IPS-NIHi7 (cell line): ENCODE measurements at regions not wholly inside any gene's neighbourhood (a gene's known extent, or its start where the extent isn't known, plus 50 kb on each side); places are given as distances from the start of the nearest gene placed in this dataset.
"Not testable (repeated sequence)": the region's sequence is repeated elsewhere in the genome, so short reads cannot be mapped to it uniquely, and the experiment has no call there.

ENCODE experiments used
- DNase-seq: peaks from one replicate; pipeline ENCODE4 v3.0.0; 2012; ENCODE audit warnings: mixed read lengths; ENCODE audit errors: extremely low spot score

DNA sequence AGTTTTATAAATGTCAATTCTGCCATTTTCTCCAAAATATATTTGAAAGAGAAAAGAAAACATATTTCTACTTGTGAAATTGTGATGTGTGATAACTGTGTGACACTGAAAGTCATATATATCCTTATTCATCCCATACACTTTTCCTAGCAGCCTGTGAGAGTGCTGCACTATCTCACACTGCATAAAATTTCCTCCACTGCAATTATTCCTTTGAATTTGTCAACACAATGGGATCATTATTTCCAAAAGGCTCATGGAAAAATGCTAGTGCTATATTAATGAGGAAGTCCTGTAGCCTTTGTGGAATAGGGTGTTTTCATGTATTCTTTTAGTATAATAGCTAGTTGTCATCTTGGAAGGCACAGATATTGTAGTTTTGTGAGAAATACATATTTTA, 504.1 kb downstream of the RPL10L start:
- DNase-seq = no peak

DNA sequence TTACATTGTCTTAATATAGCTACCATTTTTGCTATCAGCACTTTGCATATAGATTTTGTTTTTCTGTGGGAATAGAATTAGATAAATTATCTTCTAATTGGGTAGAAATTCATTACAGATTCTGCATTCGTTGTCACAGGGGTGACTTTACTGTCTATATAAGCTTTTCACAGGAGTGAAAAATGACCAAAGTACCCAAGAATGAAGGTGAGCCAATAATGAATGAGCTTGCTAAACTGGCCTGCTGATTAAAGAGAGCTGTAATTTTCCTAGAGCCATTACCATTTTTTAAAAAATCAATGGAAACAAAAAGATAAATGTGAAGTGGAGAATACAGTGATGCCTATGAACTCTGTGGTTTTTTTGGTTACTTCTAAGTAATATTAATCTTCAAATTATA, 504.6 kb downstream of the RPL10L start:
- no peak for DNase-seq

DNA sequence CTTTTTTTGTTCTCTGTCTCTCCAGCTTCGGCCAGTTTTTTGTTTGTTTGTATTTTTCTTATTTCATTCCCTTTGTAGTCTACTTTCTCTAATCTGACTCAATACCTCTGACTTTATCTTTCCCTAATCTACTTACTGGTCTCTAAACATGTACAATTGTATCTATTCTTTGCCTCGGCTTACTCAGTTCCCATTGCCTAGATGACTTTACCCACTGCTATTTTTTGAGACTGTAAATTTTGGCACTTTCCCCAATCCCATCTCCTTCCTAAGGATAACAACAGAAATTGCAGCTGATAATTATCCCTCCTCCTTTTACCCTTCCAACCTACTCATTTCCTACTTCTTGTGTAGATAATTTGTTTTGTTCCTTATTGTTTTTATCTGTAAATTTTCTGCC, 511.1 kb downstream of the RPL10L start:
- no peak for DNase-seq

DNA sequence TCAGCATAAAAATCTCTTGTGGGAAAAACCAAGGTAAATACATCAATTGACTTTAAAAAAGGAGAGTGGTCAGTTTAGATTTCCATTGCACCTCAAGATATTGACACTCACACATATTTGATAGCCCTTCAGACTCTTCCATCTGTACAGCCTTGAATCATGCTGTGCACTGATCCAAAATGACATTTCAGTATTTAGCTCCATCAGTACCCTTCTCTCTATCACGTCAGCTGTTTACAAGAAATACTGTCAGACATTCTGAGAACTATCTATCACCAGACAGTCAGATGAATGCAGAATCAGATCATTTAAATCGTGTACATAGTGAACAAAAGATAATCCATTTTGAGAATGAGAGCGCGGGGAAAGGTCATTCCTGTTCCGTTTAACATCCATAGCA, 511.9 kb downstream of the RPL10L start:
- no peak for DNase-seq

DNA sequence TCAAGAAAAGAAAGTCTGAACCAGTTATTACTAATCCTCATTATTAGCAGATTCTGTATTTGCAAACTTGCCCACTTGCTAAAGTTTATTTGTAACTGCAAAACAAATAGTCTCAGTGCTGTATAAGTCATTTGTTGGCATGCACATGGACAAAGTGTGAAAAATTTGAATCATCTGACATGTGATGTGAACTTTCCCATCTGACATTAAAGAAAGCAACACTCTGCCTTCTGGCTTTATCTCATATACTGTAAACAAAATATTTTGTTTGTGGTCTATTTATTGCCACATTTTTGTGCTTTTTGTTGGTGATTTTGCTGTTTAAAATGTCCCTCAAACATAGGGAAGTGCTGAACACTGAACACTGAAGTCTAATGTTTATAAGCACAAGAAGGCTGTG, 513.8 kb downstream of the RPL10L start:
- DNase-seq = no peak

DNA sequence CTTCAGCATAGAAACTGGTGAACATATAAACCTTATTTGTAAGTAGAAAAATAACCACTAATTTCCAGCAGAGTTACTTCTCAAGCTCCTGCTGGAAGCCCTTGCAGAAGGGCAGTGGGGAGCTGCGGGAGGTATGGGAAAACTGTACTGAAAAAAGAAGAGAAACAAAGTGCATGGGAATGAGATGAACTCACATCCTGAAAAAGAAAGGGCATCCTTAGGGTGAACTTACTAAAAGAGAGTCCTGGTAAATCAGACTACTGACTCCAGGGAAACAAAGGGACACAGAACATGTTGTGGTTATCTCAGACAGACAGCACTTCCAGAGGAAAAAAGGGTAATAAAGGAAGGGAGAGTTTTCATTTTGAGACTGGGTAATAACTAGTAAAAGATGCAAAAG, 515.1 kb downstream of the RPL10L start:
- DNase-seq = no peak

DNA sequence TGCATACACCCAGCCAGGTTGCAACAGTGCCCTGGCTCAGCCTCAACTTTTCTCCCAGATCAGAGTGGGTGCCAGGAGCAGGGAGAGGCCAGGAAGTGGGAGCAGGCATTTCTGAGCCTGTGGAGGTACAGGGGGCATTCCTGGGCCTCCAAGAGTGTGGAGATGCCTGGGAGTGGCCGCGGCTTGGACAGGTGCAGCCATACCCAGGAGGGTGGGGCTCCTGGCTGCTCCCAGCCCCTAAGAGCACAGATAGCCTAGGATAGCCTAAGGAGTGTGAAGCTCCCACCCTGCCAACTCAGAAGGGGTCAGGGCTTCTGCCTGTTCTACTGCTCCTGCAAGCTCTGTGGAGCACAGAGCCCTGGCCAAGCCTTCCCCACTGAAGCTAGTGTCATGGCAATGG, 543.4 kb downstream of the RPL10L start:
- no peak for DNase-seq

DNA sequence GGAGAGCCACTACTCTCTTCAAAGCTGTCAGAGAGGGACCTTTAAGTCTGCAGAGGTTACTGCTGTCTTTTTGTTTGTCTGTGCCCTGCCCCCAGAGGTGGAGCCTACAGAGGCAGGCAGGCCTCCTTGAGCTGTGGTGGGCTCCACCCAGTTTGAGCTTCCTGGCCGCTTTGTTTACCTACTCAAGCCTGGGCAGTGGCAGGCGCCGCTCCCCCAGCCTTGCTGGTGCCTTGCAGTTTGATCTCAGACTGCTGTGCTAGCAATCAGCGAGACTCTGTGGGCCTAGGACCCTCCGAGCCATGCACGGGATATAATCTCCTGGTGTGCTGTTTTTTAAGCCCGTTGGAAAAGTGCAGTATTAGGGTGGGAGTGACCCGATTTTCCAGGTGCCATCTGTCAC, 550.7 kb downstream of the RPL10L start:
- not testable (repeated sequence) for DNase-seq

DNA sequence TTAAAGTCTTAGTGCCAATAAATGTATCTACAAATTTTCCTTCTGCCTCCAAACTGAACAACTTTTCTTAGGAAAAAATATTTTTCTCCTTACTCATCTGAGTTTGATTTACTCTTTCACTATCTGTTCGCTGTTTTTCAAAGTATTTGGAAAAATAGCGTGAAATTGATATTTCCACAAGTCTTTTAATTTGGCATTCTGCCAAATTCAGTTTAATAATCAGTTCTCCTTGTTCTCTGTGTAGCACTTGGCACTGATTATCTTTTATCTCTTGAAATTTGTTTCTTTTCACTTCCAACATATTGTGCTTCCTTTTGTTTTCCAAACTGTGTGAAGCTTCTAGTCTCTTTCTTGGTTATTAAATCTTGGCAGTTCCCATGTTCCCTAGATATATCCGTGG, 559.8 kb downstream of the RPL10L start:
- DNase-seq = no peak

DNA sequence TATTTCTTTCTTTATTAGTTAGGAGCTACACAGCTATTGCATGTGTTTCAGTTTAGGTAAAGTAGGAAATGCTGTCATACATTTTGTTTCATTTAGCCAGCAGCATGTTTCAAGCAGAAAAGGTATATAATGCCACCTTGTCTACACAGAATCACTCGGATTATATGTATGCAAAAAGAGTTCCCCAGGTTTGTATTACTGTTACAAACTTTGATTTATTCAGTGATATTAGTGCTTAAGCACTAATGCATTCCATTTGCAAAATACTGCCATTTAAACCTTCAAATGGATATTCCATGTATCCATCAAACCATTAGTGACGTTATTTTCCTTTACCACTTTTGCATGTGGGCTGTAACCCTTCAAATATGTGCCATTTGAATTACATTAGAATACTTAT, 564.0 kb downstream of the RPL10L start:
- DNase-seq = no peak

DNA sequence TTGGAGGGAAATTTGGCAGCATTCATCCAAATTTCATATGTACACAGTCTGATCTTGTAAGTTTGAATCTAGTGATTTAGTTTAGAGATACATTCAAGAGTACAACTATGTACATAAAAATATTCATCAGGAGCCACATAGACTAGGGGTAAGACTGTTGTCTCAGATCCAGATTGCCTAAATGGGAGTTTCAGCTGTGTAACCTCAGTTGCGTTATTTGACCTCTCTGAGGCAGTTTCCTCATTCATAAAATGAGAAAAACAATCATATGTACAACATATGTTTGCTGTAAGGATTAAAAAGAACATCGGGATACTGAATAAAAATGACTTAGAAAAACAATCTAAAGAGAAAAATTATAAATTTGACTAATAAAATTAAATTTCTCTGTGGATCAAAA, 577.5 kb downstream of the RPL10L start:
- DNase-seq = no peak

DNA sequence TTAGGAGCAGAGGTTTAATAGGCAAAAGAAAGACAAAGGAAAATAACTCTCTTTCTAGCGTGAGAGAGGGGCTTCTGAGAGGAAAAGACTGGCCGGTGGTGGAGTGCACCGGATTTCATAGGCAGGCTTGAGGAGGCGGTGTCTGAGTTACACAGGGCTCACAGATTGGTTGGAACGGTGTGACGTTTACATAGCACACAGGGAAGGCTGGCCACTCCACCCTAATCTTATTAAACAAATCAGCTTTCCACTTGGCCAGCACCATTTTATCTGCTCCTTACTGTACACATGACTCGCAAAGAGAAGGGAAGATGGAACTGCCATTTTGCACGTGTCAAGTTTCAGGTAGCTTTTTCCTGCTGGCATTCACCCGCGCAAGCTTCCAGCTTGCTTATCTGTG, 587.7 kb downstream of the RPL10L start:
- no peak for DNase-seq

DNA sequence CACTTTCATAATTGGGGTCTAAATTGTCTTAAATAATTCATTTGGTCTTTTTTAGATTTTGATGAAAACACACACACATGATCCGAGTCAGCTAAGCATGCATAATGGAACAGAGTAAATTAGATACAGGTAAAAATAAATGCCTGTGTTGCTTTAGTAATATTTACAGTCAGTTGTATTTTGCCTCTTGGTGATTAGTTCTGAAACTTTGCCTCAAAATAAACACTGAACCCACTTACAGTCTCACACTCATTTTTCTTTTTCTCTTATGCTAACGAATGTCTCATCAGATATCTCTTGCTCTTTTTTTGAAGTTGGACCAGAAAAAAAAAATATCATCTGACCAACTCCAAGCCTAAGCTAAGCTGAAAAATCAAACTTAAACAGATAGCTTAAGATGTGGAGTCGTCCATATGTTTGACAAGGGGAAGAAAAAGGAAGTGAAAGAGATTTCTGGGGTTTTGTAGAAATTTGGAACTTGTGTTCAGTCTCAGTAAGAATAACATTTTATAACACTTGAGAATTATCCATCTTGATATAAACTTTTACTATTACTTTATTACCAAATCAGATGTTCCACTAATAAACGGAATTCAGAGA, 592.5 kb downstream of the RPL10L start:
- DNase-seq = no peak

DNA sequence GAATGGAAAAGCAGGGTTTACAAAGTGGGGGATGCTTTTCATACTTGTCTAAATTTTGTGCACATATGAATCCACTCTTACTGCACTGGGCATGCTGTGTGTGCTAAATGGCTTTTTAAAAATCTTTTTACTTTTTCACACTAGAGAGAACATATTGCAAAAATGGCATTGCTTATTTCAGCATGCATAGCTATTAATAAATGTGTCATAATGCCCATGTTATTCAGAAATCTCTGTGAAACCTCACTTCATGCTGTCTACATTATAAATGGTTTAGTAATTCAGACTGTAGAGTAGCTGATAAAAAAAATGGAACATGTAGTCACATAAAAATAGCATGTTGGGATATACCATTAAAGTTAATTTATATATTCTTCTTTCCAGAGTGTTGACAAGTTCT, 593.8 kb downstream of the RPL10L start:
- DNase-seq = no peak

DNA sequence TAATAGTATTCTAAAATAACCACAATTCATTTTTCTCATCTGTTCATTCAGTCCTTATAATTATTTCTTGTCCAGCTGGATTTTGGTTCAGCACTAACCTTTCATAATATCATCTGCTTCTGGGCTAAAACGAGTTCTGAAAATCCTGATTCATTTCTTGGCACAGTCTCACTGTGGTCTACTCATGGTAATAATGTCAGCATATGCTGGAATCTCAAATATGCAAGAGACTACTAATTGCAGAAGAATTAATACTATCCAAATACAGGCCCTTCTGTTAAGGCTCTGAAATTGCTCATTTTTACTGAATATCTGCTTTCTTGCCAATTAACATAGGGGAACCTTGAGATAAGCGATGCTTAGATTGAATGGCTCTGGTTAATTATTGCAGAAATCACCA, 597.1 kb downstream of the RPL10L start:
- DNase-seq = no peak

DNA sequence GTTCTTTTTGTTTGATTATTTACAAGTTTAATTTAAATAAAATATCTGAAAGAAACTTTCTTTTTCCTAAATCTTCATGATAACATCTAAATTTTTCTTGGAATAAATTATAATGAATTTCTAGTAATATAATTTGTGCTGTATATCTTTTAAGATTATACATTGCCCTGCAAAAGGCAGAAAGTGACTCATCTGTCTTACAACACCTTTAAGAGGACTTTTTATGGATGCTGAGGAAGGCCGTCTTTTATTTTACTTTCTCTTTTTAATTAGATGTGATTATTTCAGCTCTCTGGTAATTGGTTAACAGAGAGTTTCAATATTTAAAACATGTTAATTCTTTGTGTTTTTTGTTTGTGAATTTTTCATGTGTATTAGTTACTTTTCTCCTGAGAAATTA, 598.4 kb downstream of the RPL10L start:
- DNase-seq = no peak

DNA sequence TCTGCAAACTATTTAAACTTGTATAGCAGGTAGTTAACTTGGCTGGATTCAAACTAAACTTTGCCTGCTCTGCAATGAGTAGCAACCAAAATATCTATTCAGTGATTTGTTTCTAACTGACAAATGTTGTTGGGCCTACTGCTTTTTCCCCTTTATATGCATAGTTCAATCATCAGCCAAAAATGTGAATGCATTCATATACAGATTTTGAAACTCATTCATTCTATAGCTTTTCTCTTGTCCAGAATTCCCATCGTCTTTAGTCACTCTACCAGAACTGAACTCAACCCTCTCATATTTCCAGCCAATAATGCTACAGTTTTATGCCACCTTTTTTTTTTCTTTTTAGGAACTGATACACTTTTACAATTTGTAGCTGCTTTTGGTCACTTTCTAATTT, 599.8 kb downstream of the RPL10L start:
- no peak for DNase-seq

DNA sequence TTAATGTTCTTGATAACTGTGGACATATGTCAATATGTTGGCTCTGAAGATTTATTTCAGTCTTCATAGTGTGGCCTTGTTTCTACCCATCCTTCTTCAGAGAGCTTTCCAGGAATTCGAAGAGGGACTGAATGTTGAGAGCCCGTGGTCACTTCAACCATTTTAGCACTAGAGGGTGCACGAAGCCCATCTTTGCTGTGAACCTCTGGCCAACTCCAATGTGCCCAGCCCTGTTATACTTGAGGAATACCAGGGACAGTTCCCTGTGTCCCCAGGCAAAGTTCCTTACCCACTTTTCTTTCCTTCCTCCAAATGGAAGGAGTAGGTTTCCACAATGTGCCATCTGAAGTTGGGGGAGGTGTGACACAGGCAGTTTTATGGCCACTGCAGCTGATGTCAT, 603.5 kb downstream of the RPL10L start:
- DNase-seq = no peak

DNA sequence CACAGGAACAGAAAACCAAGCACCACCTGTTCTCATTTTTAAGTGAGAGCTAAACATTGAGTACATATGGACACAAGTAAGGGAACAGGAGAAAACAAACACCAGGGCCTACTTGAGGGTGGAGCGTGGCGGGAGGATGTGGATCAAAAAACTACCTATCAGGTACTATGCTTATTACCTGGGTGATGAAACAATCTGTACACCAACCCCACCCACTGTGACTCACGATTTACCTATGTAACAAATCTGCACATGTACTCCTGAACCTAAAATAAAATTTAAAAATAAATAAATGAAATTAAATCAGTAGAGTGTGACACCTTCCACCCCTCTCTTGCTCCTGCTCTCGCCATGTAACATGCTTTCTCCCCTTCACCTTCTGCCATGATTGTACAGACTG, 615.5 kb downstream of the RPL10L start:
- no peak for DNase-seq

DNA sequence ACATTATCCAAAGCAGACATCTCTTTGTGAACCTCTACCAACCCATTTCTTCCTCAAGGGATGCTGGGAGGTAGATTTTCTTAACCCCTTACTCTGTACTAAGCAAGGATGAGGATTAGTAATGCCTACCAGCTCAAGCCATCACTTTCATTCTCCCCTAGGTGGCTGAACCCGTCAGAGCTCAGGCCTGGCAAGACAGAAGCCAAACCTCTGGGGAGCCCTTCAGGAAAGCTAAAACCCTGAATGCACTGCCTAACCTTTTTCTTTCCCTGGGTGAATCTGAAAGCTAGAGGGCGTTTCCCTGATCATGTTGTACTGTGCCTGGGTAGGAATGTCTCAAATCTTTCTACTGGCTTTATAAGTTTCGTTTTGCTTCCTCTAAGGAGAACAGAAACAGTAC, 617.3 kb downstream of the RPL10L start:
- DNase-seq = no peak

DNA sequence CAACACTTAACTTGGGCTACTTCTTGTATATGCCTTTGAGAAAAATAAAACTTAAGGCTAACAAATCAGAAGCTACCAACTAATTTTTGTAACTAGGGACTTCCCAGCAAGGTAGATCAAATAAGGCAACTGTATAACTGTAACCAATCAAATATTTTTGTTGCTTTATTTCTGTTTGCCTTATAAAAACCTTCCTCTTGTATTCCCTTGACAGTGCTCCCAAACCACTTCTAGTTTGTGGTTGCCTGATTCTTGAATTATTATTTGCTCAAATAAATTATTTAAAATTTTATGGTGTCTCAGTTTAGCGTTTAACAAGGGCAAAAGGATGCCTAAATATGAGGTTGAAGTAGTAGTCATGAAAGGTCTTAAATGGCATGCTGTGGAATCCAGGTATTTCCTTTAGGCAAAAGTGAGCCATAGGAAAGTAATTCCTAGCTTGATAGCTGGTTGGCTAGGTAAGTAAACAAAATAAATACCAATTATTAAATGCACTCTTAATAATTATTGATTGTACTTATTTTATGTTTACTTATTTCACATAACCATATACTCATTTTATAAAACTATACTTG, 632.6 kb downstream of the RPL10L start:
- no peak for DNase-seq

DNA sequence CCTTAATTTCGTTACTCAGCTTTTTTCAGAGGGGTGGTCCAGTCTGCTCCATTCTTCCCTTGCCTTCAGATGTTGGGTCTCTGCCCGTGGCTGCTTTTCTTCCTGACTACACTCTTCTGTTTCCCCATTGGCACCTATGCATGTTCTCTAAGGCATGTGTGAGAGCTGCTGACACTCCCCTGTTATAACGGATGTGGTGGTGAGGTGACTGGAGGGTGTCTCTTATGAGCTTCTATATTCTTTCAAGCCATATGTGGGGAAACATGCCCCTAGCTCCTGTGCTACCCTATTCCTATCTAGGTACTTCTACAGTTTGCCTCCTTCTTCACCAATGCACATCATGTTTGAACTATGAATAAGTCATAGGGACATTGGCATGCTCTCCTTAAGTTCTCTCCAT, 643.2 kb downstream of the RPL10L start:
- no peak for DNase-seq

DNA sequence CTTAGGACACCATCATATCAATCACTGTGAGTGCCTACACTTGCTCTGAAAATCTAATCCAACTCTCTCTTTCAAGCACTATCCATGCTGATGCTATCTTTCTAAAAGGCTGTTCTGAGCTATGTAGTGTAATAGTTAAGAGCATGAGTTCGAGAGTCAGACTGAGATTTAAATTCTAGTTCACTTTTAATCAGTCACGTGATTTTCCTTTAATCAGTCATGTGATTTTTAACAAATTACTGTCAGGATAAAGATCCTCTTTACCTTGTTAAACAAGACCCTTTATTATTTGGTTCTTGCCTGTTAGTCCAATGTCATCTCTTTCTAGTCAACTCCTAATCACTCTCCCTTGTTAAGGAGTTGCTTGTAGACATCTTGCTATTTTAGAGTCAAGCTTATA, 653.0 kb downstream of the RPL10L start:
- no peak for DNase-seq

DNA sequence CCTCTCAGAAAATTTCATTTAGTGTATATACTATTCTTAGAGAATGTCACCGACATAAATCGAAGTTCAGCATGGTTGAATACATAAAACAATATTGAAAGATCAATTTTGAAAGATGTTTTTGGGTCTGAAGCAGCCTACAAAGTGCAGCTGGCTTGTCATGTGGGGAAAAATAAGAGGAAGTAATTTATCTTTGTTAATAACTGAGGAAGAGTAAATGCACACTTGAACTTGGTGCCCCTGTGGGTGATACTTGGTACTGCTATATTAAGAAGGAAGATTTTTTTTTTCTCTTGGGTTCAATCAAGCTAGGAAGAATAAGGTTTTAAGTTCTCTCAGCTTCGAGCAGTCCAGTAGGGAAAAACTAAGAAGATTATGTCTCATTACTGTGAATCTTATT, 661.3 kb downstream of the RPL10L start:
- no peak for DNase-seq
